Uterus (tissue), 3 donors: ENCODE measurements at regions not wholly inside any gene's neighbourhood (a gene's known extent, or its start where the extent isn't known, plus 50 kb on each side); places are given as distances from the start of the nearest gene placed in this dataset.

Experiments used
- DNase-seq, 2 donors: peaks; one replicate each; pipeline ENCODE4 v3.0.0-alpha.2; 2019 to 2020
- H3K27ac ChIP-seq, 2 donors: fragments of 200-600 bp; sonication (generic); 1 replicate in 1 of 2; 2 replicates in 1 of 2; pipeline ENCODE4 v1.5.1; 2016 to 2018
- H3K27me3 ChIP-seq, 2 donors: fragments of 200-600 bp; sonication (generic); one replicate each; pipeline ENCODE4 v1.5.1; 2018 to 2019; ENCODE audit warnings: control low read depth in 1 of 2
- H3K36me3 ChIP-seq, 2 donors: fragments of 200-600 bp; sonication (generic); one replicate each; pipeline ENCODE4 v1.5.1; 2019; ENCODE audit warnings: control low read depth in 1 of 2
- H3K4me1 ChIP-seq, 2 donors: fragments of 200-600 bp; sonication (generic); one replicate each; pipeline ENCODE4 v1.5.1; 2018 to 2019; ENCODE audit warnings: control low read depth in 1 of 2
- H3K4me3 ChIP-seq, 2 donors: fragments of 200-600 bp; sonication (generic); 1 replicate in 1 of 2; 2 replicates in 1 of 2; pipeline ENCODE4 v1.5.1; 2018 to 2019; ENCODE audit warnings: mild to moderate bottlenecking in 1 of 2
- H3K9me3 ChIP-seq, 2 donors: fragments of 200-600 bp; sonication (generic); one replicate each; pipeline ENCODE4 v1.5.1; 2019; ENCODE audit warnings: control low read depth in 1 of 2
- CTCF ChIP-seq, 4 experiments: fragments of 200-600 bp in 2 of 4; fragments of 450-650 bp in 2 of 4; sonication (generic) in 2 of 4; IDR thresholded peaks; one replicate each; pipeline ENCODE4 v1.5.1; 2016 to 2019; ENCODE audit warnings: antibody characterized with exemption in 4 of 4, mild to moderate bottlenecking in 2 of 4, moderate library complexity in 1 of 4
- POLR2A ChIP-seq, 2 donors: fragments of 450-650 bp; IDR thresholded peaks; one replicate each; pipeline ENCODE4 v1.6.1; 2016; ENCODE audit warnings: antibody characterized with exemption in 2 of 2, mild to moderate bottlenecking in 1 of 2, moderate library complexity in 1 of 2
- intact Hi-C: fragments of 100-400 bp; cut with DNase I; formaldehyde crosslinking; loops from one replicate; pipeline ENCODE4 v1.15.1; 2023; ENCODE audit warnings: low total_unique reads
- donor health status: DM: yes; HTN: yes; CAD: no.

GRCh38 chr18:46273861-46274260 is 169.7 kb downstream of the HAUS1 start:
- Histone ChIP-seq H3K4me3 (no peak overlapping the region), H3K27ac (no peak overlapping the region), H3K9me3 (no peaks in the 10 kb centered on the region), H3K4me1 (no peaks in the 10 kb centered on the region), H3K36me3 (no peaks in the 10 kb centered on the region), H3K27me3 (no peaks in the 10 kb centered on the region)
- TF ChIP-seq CTCF (IDR thresholded peaks at IDR 0.05) (no peak), POLR2A (IDR thresholded peaks at IDR 0.05) (no peak)
- intact Hi-C loops: no loop called here
- no peak for DNase-seq

- no peaks in the 10 kb centered on the region for H3K4me1 ChIP-seq
- intact Hi-C loops: no loop called here
- no peaks in the 10 kb centered on the region for H3K36me3 ChIP-seq
- no peaks in the 10 kb centered on the region for H3K9me3 ChIP-seq
- TF ChIP-seq POLR2A (IDR thresholded peaks at IDR 0.05): no peak
- TF ChIP-seq CTCF (IDR thresholded peaks at IDR 0.05): no peak
- DNase-seq: no peak
- no peak overlapping the region for H3K4me3 ChIP-seq
- H3K27ac ChIP-seq: no peak overlapping the region
- no peaks in the 10 kb centered on the region for H3K27me3 ChIP-seq
These were observed 170.1 kb downstream of the HAUS1 start for GRCh38 chr18:46274266-46274665.

- H3K27me3 ChIP-seq: no peaks in the 10 kb centered on the region
- DNase-seq: no peak
- no peak overlapping the region for H3K4me3 ChIP-seq
- no peak overlapping the region for H3K27ac ChIP-seq
- H3K9me3 ChIP-seq: no peaks in the 10 kb centered on the region
- H3K36me3 ChIP-seq: no peaks in the 10 kb centered on the region
- no peaks in the 10 kb centered on the region for H3K4me1 ChIP-seq
- intact Hi-C loops: no loop called here
- no peak for TF ChIP-seq CTCF (IDR thresholded peaks at IDR 0.05)
- TF ChIP-seq POLR2A (IDR thresholded peaks at IDR 0.05): no peak
These were observed 171.2 kb downstream of the HAUS1 start for GRCh38 chr18:46275370-46275769.

GRCh38 chr18:46276748-46277147 is 172.6 kb downstream of the HAUS1 start:
- Histone ChIP-seq H3K4me3 (no peak overlapping the region), H3K27ac (no peak overlapping the region), H3K36me3 (no peaks in the 10 kb centered on the region), H3K4me1 (no peaks in the 10 kb centered on the region), H3K9me3 (no peaks in the 10 kb centered on the region), H3K27me3 (no peaks in the 10 kb centered on the region)
- intact Hi-C loops: no loop called here
- DNase-seq: no peak
- no peak for TF ChIP-seq POLR2A (IDR thresholded peaks at IDR 0.05)
- TF ChIP-seq CTCF (IDR thresholded peaks at IDR 0.05): no peak

- Histone ChIP-seq H3K27ac (no peak overlapping the region), H3K9me3 (no peaks in the 10 kb centered on the region), H3K27me3 (no peaks in the 10 kb centered on the region), H3K4me3 (no peak overlapping the region), H3K4me1 (no peaks in the 10 kb centered on the region), H3K36me3 (no peaks in the 10 kb centered on the region)
- intact Hi-C loops: no loop called here
- no peak for DNase-seq
- TF ChIP-seq CTCF (IDR thresholded peaks at IDR 0.05): no peak
- TF ChIP-seq POLR2A (IDR thresholded peaks at IDR 0.05): no peak
These were observed 174.6 kb downstream of the HAUS1 start for GRCh38 chr18:46278481-46279465.
